ENCODE measurements at regions not wholly inside any gene's neighbourhood (a gene's known extent, or its start where the extent isn't known, plus 50 kb on each side); places are given as distances from the start of the nearest gene placed in this dataset.
A peak's percentile ranks its signal among the peaks of the same experiment; 100 is the strongest.

DNA sequence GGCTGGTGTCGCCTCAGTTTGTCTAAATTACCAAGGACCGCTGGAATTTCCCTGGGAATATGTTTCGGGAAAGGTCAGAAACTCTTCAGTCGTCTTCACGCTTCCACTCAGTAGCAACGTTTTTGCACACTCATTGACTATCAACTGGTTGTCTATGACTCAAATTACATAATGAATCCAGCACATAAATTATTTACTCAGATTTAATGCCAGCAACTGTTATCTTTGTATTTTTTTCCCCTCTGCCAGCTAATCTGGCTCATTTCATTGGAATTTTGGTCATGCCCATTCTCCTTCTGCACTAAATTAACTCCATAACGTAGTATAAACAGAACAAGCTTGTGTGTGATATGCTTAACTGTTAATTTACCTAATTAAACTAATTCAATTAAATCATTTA lies 372.7 kb upstream of the ZFHX3 start:
- Histone ChIP-seq H3K9me1 (ENCODE audit: control insufficient read depth, extremely low read depth, insufficient read depth, low read length) (no peaks in the 10 kb centered on the region), H3K79me2 (ENCODE audit: control insufficient read depth, insufficient read depth, low read length) (no peaks in the 10 kb centered on the region), H4K20me1 (ENCODE audit: control insufficient read depth, extremely low read depth, insufficient read depth, low read length) (no peaks in the 10 kb centered on the region), H3K4me3 (ENCODE audit: control insufficient read depth in 2 of 3, extremely low read depth in 1 of 3, insufficient read depth in 2 of 3, low read depth in 1 of 3, low read length in 3 of 3) (no peak overlapping the region), H2AFZ (ENCODE audit: control insufficient read depth, low read length) (no peak overlapping the region), H3K4me2 (ENCODE audit: control insufficient read depth, extremely low read depth, insufficient read depth, low read depth, low read length) (peak overlapping the region; percentile 6), H3K27ac (ENCODE audit: control insufficient read depth, insufficient read depth, low read length) (no peak overlapping the region), H3K9ac (ENCODE audit: control insufficient read depth, extremely low read depth, insufficient read depth, low read length) (no peak overlapping the region), H3K36me3 (ENCODE audit: control insufficient read depth in 2 of 2, extremely low read depth in 1 of 2, insufficient read depth in 2 of 2, low read length in 2 of 2) (no peaks in the 10 kb centered on the region), H3K9me3 (ENCODE audit: control insufficient read depth, low read depth, low read length) (no peaks in the 10 kb centered on the region), H3K4me1 (ENCODE audit: control insufficient read depth, extremely low read depth, insufficient read depth, low read length) (no peaks in the 10 kb centered on the region), H3K27me3 (ENCODE audit: control insufficient read depth, extremely low read depth, insufficient read depth, low read length) (no peaks in the 10 kb centered on the region)
- DNase-seq (ENCODE audit: low read depth, low spot score) (no peak), FAIRE-seq (no peak)
- dilution Hi-C loops (cut with MboI; ENCODE audit: extremely low pct_ligation_motif_present, low sequenced_read_pairs), result no loop called here
- TF ChIP-seq, protein P1, sequence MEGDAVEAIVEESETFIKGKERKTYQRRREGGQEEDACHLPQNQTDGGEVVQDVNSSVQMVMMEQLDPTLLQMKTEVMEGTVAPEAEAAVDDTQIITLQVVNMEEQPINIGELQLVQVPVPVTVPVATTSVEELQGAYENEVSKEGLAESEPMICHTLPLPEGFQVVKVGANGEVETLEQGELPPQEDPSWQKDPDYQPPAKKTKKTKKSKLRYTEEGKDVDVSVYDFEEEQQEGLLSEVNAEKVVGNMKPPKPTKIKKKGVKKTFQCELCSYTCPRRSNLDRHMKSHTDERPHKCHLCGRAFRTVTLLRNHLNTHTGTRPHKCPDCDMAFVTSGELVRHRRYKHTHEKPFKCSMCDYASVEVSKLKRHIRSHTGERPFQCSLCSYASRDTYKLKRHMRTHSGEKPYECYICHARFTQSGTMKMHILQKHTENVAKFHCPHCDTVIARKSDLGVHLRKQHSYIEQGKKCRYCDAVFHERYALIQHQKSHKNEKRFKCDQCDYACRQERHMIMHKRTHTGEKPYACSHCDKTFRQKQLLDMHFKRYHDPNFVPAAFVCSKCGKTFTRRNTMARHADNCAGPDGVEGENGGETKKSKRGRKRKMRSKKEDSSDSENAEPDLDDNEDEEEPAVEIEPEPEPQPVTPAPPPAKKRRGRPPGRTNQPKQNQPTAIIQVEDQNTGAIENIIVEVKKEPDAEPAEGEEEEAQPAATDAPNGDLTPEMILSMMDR (optimal IDR thresholded peaks at IDR 0.05 in 1 of 3, IDR thresholded peaks at IDR 0.05 in 1 of 3, conservative IDR thresholded peaks at IDR 0.05 in 1 of 3; ENCODE audit: extremely low read depth in 1 of 3, insufficient read depth in 2 of 3, low read length in 3 of 3), result no peak
- no peak for TF ChIP-seq EZH2 (IDR thresholded peaks at IDR 0.05; ENCODE audit: low read length)

DNA sequence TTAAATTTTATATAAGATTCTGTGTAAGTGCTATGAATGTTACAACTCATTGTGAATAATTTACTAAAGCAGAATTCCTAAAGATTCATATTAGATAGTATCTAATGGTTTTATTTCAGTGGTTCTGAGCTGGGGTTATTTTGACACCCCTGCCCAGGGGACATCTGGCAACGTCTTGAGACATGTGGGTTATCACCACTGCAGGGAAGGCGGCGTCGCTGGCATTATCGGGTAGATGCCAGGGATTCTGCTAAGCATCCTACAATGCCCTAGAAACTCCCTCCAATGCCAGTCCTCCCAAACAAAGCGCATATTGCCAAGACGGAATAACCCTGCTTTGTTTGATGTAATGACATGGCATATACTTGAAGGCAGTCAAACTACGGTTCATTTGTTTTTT lies 372.3 kb upstream of the ZFHX3 start:
- no peaks in the 10 kb centered on the region for H3K27me3 ChIP-seq (ENCODE audit: control insufficient read depth, extremely low read depth, insufficient read depth, low read length)
- H3K36me3 ChIP-seq (ENCODE audit: control insufficient read depth in 2 of 2, extremely low read depth in 1 of 2, insufficient read depth in 2 of 2, low read length in 2 of 2), result no peaks in the 10 kb centered on the region
- H3K4me3 ChIP-seq (ENCODE audit: control insufficient read depth in 2 of 3, extremely low read depth in 1 of 3, insufficient read depth in 2 of 3, low read depth in 1 of 3, low read length in 3 of 3), result no peak overlapping the region
- no peaks in the 10 kb centered on the region for H3K79me2 ChIP-seq (ENCODE audit: control insufficient read depth, insufficient read depth, low read length)
- dilution Hi-C loops (cut with MboI; ENCODE audit: extremely low pct_ligation_motif_present, low sequenced_read_pairs), result no loop called here
- TF ChIP-seq, protein P1 (optimal IDR thresholded peaks at IDR 0.05 in 1 of 3, IDR thresholded peaks at IDR 0.05 in 1 of 3, conservative IDR thresholded peaks at IDR 0.05 in 1 of 3; ENCODE audit: extremely low read depth in 1 of 3, insufficient read depth in 2 of 3, low read length in 3 of 3), result no peak
- TF ChIP-seq EZH2 (IDR thresholded peaks at IDR 0.05; ENCODE audit: low read length), result no peak
- FAIRE-seq (no peak), DNase-seq (ENCODE audit: low read depth, low spot score) (no peak)
- no peaks in the 10 kb centered on the region for H3K9me1 ChIP-seq (ENCODE audit: control insufficient read depth, extremely low read depth, insufficient read depth, low read length)
- no peak overlapping the region for H3K9ac ChIP-seq (ENCODE audit: control insufficient read depth, extremely low read depth, insufficient read depth, low read length)
- H3K4me1 ChIP-seq (ENCODE audit: control insufficient read depth, extremely low read depth, insufficient read depth, low read length), result no peaks in the 10 kb centered on the region
- H2AFZ ChIP-seq (ENCODE audit: control insufficient read depth, low read length), result no peak overlapping the region
- H3K4me2 ChIP-seq (ENCODE audit: control insufficient read depth, extremely low read depth, insufficient read depth, low read depth, low read length), result peak overlapping the region; percentile 6
- no peak overlapping the region for H3K27ac ChIP-seq (ENCODE audit: control insufficient read depth, insufficient read depth, low read length)
- H4K20me1 ChIP-seq (ENCODE audit: control insufficient read depth, extremely low read depth, insufficient read depth, low read length), result no peaks in the 10 kb centered on the region
- H3K9me3 ChIP-seq (ENCODE audit: control insufficient read depth, low read depth, low read length), result no peaks in the 10 kb centered on the region

Measured in keratinocyte (primary cell).